ENCODE measurements at regions not wholly inside any gene's neighbourhood (a gene's known extent, or its start where the extent isn't known, plus 50 kb on each side); places are given as distances from the start of the nearest gene placed in this dataset.

DNA sequence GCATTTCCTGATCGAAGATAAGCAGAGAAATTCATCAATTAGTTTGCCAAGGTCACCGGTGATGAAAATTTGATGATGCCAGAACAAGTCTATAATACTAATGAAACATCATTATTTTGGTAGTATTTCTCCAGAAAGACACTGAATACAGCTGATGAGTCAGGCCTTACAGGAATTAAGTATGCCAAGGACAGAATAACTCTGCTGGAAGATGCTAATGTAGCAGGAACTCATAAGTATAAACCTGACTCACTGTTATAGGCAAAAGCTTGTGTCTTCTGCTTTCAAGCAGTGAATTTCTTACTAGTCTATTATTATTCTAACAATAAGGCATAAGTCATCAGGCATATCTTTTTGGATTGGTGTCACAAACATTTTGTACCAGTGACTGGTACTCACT, 1825.1 kb upstream of the IGFBP7 start:
- no peak for DNase-seq (ENCODE audit: low read depth in 1 of 2, low spot score in 1 of 2)

DNA sequence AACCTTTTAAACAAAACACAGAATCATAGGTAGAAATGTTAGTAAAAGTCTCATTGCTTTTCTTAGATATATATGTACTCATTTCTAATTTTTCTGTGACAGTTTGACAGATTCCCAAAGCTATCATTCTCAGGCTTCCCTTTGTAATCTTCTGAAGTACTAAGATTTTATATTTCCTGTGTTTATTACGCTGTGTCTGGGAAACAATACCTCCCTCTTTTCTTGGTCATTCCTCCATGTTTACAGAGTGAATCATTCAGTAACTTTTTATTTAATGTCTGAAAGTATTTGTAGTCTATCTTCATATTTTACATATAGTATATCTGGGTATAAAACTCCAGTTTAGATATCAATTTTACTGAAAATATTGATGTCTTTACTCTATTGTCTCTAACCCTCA, 1826.3 kb upstream of the IGFBP7 start:
- DNase-seq (ENCODE audit: low read depth in 1 of 2, low spot score in 1 of 2), result no peak

DNA sequence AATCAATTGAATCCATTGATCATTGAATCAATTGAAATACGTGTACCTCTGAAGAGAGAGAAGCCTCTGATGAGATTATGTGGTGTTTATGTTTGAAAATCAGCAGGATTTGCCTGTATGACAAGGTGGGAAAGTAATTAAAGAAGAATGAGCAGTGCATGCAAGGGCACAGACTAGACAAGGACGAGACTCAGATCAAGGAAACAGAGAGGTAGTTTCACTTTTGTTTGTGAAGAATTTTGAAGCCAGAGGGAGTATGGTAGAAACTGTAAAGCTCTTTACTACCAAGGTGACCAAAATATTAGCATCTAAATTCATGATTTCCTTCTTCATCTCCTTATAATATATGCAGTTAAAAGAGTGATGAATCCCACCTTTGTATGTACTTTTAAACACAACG, 1830.0 kb upstream of the IGFBP7 start:
- no peak for DNase-seq (ENCODE audit: low read depth in 1 of 2, low spot score in 1 of 2)

DNA sequence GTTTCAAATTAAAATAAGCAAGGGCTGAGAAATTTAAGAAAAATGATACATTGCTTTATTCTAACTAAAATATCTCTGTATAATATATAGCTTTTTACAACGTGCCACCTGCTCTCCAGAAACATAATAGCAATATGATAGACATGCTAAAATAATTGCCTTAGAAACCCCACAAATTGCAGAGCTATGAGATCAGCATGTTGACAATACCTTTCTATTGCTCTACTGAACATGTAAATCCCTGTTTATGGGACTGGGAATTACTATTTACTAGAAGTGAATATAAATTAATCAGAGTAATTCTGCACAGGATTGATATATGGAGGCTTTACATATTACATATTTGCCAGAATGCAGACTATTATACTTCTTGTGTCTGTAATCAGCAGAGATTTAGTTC, 1831.1 kb upstream of the IGFBP7 start:
- DNase-seq (ENCODE audit: low read depth in 1 of 2, low spot score in 1 of 2), result no peak

DNA sequence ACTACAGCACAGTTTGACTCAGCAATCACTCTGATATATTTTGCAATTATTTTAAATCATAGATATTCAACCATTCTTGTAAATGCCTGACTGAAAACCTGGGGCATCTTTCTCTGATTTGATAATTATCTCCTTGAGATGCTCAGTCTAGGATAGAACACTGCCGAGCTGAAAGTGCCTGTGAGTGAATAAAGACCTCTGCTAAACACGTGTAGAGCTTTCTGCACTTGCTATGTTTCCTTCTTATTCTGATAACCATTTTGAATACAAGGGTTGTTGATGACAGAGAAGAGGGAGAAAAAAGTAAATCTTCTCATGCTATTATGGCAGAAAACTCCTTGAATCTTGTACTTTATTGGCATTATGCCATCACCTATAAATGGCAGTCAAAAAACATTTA, 1843.4 kb upstream of the IGFBP7 start:
- DNase-seq (ENCODE audit: low read depth in 1 of 2, low spot score in 1 of 2), result no peak

DNA sequence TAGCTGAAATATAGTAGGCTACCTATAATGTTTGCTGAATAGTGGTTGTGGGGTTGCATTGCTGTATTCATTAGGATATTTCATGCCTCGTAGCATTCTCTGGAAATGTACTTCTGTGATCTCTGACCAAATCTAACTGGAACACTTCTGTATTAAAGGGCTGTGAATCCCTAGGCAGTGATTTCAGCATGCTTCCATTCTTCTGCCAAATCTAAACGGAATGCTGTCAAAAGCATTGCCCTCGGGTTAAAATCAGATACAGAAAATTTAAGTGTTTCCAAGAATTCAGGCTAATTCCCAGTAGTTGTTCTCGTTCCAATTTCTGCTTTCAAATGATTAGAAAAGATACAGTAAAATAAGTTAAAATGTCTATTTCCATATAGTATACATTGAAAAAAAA, 1847.5 kb upstream of the IGFBP7 start:
- no peak for DNase-seq (ENCODE audit: low read depth in 1 of 2, low spot score in 1 of 2)

DNA sequence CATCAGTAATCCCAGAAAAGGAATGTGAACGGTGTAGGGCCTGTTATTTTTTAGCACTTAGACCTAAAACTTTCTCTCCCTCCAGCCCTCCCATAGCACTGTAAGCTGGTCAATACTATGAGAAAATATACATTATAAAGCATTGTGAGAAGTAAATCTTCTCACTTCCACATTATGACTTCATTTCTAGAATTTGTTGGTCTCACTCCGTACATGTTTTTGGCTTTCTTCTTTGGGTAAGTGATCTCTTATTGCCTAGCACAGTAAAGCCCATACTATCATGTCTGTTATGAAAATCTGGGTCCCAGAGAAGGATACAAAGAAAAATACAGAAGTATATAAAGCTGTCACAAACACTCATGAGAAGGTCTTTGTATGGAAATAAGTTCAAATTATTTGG, 1851.1 kb upstream of the IGFBP7 start:
- no peak for DNase-seq (ENCODE audit: low read depth in 1 of 2, low spot score in 1 of 2)

DNA sequence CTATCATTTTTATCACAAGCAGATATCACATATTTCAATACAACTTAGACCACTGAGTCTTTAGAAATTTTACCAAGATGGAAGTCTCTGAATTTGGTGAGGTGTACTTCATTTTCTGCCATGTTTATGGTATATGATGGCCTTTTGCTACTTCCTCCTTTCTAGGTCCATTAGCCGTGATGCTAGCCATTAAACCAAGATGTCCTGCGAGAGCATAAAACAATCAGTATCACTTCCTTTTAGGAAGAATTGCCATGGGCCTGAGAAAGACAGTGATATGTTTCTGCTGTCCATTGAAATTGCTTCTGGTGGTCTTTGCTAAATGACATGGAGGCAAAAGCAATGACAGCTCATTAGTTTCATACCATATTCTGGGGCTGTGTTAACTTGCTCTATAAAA, 1851.7 kb upstream of the IGFBP7 start:
- DNase-seq (ENCODE audit: low read depth in 1 of 2, low spot score in 1 of 2), result no peak

DNA sequence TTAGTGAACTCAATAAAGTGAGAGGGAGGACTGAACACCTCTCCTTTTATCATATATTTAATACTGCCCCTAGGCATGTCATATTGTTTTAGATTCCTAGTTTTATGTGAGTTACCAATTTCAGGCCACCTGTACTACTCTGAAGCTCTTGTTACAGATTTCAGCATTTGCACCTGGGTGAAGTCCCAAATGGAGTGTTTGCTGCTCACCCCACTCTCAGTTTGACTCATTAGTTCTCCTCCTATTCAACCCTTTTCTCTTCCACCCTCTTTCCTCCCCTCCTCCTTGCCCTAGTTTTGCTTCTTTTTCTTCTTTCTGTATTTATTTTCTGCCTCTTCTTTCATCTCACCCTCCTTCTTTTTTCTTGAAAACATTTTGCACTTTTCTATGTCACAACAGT, 1852.2 kb upstream of the IGFBP7 start:
- no peak for DNase-seq (ENCODE audit: low read depth in 1 of 2, low spot score in 1 of 2)

DNA sequence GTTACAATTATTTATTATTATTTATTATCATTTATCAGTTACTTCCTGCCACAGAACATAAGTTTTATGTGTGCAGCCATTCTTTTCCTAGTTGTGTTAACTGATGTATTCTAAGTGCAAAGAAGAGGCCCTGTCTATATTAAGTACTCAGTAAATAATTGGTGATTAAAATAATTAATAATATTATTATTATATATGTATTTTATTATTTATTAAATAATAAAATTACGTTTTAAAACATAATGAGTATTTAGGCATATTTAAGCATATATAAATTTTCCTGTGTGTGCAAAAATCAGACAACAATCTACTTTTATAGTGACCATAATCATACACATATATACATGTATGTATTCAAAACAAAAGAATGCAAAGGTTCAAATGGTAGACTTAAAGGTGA, 1871.6 kb upstream of the IGFBP7 start:
- DNase-seq (ENCODE audit: low read depth in 1 of 2, low spot score in 1 of 2), result no peak

DNA sequence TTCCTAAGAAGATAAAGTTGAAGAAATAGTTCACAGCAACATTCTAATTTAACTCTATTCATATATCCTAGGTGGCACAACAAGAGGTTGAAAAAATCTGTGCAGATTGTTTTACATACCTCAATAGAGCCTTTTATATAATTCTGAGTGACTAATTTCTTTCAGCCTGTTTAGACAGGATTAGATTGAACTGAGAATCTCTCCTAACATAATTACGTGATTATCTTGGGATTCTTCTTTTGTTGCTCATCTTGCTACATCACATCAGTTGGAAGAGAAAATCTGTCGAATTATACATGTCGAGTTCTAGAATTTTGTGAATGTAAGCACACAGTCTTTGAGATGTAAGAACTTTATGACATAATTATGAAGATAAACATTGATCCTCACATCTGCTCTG, 1873.7 kb upstream of the IGFBP7 start:
- no peak for DNase-seq (ENCODE audit: low read depth in 1 of 2, low spot score in 1 of 2)

DNA sequence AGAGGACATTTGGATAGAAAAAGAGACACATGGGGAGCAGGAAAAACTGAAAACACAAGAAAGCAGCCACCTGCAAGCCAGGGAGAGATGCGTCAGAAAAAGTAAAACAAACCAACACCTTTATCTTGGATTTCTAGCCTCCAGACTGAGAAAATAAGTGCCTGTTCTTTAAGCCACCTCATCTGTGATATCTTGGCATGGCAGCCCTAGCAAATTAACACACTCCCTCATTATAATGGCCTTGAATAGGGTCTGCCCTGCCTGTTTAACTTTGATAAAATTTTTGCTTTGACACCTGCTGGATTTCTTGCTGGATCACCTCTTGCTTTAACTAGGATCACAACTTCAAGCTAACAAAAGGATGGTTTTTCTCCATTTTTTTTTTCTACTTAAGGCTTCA, 1892.0 kb upstream of the IGFBP7 start:
- DNase-seq (ENCODE audit: low read depth in 1 of 2, low spot score in 1 of 2), result no peak

DNA sequence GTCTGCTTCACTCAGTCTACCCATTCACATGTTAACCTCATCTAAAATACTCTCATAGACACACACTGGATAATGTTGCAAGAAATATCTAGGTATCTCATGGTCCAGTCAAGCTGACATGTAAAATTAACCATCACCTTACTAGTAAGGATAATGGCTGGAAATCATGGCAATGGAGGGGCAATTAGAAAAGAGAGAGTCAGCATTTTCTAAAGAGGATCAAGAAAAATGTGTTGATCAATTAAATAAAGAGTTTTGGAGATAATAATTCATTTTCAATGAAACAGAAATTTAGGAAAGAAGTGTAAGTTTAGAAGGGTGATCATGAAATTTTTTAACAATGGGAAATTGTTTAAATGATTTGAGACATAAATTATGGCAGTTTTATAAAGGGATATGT, 1914.1 kb upstream of the IGFBP7 start:
- DNase-seq (ENCODE audit: low read depth in 1 of 2, low spot score in 1 of 2), result no peak

DNA sequence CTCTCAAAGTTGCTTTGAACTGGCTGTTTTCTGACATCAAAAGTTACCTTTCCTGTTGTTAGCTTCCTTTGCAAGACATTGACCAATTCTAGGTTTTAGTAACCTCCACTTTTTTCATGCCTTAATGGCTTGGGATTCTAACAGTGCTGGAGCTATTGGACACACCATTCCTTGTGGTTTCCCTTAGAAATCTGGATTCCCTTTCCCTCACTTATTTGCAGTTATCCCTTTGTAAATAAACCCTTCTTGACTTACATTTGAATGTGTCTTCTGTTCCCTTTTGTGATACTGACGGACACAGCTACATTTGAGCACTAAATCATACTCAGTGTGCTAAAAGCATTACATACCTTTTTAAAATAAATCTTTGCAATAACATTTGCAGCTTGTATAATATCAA, 1927.6 kb upstream of the IGFBP7 start:
- DNase-seq (ENCODE audit: low read depth in 1 of 2, low spot score in 1 of 2), result no peak

DNA sequence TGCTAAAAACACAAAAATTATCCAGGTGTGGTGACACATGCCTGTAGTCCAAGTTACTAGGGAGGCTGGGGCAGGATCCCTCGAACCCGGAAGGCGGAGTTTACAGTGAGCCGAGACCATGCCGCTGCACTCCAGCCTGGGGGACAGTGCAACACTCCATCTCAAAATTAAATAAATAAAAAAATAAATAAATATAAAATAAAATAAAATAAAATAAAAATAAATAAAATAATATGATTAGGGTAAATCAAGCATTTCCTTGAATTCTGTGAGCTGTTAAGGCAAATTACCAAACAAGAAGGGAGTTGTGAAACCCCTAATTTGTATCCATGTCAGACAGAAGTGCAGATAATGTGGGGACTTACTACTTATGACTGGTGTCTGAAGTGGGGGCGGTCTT, 1928.9 kb upstream of the IGFBP7 start:
- no peak for DNase-seq (ENCODE audit: low read depth in 1 of 2, low spot score in 1 of 2)

DNA sequence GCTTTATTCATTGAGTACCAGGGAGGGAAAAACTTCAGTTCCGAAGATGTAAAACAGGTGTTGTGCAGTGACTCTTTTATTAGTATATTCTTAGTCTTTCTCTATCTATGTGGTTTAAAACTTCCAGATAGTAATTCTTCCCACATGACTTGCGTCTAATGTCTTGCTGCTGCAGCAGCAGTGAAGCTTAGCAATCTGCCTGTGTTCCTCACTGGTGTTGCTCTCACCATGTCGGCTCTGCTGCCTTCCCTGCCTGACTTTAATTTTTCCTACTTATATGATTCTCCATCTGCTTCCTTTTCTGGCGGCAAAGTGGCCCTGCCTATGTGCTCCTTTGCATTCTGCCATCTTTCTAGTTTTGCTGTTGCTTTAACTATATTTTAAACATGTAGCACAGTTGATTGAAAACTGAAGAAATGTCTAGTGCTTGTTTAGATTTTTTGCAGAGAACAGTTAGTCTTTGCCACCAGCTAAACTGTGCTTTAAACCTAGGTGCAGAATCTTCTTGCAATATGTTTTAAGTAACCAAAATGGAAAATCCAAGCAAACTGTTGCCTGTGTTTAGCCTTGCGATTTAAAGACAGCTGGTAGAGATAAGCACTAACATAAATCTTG, 1934.2 kb upstream of the IGFBP7 start:
- DNase-seq (ENCODE audit: low read depth in 1 of 2, low spot score in 1 of 2), result no peak

DNA sequence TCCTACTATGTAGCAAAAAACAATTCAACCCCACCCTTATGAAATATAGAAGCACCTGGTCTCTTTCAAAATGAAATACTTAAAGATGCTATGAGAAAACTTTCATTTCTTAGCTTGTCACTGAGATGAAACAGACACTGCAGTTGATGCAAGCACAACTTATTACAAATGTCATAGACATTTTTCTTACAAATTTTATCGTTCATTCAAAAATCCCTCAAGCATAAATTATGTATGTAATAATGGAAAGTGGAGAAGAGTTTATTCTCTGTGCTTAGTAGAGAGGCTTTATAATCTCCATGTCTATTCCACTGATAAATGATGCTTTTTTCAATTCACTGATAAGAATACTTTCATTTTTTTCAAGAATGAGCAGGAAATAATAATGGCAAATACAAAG, 1943.9 kb upstream of the IGFBP7 start:
- DNase-seq (ENCODE audit: low read depth in 1 of 2, low spot score in 1 of 2), result no peak

DNA sequence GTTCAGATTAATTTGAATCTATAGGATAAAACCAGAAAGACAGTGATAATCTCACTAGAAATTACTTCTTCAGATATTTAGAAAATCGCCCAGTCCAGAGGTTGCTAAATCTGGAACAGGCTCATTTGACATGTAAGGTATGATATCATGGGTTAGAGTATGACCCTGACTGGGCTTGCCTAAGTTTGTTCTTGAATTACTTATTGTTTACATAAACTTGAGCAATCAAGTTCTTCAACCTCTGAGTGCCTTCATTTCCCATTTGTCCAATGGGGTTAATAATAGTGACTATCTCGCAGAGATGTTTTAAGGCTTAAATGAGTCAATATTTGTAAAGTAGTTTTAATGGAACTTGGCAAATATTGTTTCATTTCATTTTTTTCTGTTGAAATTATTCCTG, 1947.6 kb upstream of the IGFBP7 start:
- DNase-seq (ENCODE audit: low read depth in 1 of 2, low spot score in 1 of 2), result no peak

DNA sequence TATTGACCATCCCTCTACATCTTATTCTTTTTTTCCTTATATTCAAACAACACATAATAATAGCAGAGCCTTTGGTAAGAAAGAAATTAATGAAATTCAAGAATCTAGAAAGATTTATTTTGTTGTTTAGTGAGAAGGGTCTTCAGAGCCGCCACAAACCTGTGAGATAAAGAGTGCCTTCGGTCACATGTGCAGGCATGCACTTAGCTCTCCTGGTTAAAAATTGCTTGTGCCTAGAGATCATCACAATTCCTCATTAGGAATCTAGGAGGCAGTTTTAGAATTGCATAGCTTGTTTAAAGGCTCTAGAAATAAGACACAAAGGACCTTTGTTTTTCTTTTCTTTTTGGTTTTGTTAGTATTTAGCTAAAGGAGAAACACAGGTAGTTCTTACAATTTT, 1948.4 kb upstream of the IGFBP7 start:
- DNase-seq (ENCODE audit: low read depth in 1 of 2, low spot score in 1 of 2), result no peak

DNA sequence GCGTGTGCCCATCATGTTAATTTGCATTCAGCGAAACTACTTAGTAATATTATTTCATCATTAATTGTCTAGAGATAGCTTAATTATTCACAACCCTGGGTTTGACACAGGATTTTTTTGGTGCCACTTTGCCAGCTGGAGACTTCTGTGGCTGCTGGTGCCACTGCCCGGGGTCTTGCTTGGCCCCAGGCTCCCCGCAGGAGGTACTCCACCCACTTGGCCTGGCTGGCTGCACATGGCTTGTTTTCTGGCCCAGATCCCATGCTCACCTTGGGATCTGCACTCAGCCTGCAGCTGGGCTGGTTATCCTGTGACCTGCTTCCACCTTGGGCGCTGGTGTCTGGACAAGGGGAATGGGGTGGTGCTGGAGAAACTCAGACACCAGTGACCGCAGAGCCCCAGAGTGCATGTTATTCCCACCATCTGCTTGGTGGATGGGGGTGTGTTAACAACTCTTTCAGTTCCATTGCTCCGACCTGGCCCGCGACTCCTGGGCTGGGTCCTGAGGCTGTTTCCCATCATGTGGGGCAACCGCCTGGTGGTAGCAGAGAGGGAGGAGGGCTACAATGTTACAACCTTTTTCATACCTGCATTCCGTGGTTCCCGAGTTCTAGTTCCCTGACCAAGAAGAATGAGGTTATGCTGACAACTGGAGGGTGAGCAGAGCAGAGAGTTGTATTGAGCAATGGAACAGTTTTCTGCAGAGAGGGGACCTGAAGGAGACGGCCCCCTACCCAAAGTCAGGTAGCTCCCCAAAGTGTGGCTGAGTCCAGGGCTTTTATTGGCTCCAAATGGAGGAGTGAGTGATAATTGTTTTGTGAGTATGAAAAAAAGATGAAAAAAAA, 1950.0 kb upstream of the IGFBP7 start:
- no peak for DNase-seq (ENCODE audit: low read depth in 1 of 2, low spot score in 1 of 2)

DNA sequence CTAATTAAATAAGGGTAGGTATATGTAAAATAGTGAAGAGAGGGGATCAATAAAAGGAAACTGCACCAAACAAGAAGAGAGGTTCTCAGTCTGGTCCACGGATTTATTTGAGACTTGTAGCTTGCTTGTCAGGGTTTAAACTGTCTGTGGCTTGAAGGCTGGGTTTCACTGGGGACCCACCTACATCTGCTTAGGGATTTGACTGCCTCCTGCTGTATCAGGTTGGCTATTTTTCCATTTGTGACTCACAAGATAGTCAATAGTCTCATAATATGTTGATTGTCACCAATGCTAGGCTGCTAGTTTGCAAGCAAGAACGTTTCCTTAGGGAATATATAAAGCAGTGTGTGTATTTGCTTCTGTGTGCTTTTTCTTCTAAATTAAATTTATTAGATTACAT, 1950.7 kb upstream of the IGFBP7 start:
- no peak for DNase-seq (ENCODE audit: low read depth in 1 of 2, low spot score in 1 of 2)

DNA sequence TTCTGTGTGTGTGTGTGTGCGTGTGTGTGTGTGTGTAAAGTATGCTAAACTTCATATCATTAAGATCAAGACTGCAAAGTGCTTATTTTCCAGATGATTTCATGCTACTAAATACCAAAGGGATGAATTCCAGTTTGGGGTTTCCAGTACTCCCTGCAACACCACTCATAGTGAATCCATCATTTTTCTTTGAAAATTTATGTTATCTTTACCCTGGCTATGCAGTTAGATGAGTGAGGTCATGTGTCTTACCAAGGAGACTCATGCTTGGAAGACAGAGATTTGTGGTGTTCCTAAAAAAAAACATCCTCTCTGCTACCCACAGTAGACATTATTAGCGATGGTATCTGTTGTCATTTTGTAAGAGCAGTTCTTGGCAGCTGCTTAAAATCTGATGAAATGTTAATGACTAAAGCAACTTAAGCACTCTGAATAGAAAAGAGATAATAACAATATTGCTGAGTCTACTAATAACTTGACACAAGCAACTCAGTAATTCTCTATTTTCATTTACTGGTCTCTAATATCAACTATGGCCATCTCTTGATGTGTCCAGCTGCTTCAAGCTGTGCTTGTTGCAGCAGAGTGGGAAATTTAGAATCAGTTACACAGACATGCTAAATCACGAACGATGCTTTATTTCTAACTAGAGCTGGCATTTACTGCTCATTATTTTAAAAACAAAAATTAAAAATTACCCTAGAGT, 1953.0 kb upstream of the IGFBP7 start:
- DNase-seq (ENCODE audit: low read depth in 1 of 2, low spot score in 1 of 2), result no peak

Data from activated CD4-positive, alpha-beta T cell treated with anti-CD3 and anti-CD28 coated beads, Interleukin-2, amount 50 U/mL, for 24 hours (primary cell).